GM12875 (cell line): ENCODE measurements at regions not wholly inside any gene's neighbourhood (a gene's known extent, or its start where the extent isn't known, plus 50 kb on each side); places are given as distances from the start of the nearest gene placed in this dataset.
"Not testable (repeated sequence)": the region's sequence is repeated elsewhere in the genome, so short reads cannot be mapped to it uniquely, and the experiment has no call there.

Experiments
- H3K4me3 ChIP-seq: one replicate; pipeline ENCODE4 v1.5.1; 2011; ENCODE audit warnings: low read depth, low read length, control low read depth
- TF ChIP-seq, protein P1 (sequence below): IDR thresholded peaks from 2 replicates; pipeline ENCODE4 v1.5.1; 2011; ENCODE audit warnings: low read depth, mild to moderate bottlenecking, control low read depth, inconsistent platforms, low read length, moderate library complexity, borderline replicate concordance; ENCODE audit not compliant: insufficient read depth

GRCh38 chr13:85982102-85982501 lies 182.9 kb upstream of the SLITRK6 start:
- no peak overlapping the region for H3K4me3 ChIP-seq
- TF ChIP-seq, protein P1, sequence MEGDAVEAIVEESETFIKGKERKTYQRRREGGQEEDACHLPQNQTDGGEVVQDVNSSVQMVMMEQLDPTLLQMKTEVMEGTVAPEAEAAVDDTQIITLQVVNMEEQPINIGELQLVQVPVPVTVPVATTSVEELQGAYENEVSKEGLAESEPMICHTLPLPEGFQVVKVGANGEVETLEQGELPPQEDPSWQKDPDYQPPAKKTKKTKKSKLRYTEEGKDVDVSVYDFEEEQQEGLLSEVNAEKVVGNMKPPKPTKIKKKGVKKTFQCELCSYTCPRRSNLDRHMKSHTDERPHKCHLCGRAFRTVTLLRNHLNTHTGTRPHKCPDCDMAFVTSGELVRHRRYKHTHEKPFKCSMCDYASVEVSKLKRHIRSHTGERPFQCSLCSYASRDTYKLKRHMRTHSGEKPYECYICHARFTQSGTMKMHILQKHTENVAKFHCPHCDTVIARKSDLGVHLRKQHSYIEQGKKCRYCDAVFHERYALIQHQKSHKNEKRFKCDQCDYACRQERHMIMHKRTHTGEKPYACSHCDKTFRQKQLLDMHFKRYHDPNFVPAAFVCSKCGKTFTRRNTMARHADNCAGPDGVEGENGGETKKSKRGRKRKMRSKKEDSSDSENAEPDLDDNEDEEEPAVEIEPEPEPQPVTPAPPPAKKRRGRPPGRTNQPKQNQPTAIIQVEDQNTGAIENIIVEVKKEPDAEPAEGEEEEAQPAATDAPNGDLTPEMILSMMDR, result no peak

DNA sequence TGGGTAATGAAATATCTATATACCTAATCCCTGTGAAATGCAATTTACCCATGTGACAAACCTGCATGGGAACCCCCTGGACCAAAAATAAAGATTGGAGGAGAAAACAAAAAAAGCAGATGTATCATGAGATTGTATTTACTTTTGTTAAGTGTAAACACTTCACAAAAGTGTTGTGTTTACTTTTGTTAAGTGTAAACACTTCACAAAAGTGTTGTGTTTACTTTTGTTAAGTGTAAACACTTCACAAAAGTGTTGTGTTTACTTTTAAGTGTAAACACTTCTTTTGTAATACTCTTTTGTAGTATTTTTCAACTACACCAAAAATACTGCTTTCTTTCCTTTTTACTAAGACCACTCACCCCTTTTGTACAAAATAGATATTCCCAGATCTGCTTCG lies 181.2 kb upstream of the SLITRK6 start:
- H3K4me3 ChIP-seq, result not testable (repeated sequence)

DNA sequence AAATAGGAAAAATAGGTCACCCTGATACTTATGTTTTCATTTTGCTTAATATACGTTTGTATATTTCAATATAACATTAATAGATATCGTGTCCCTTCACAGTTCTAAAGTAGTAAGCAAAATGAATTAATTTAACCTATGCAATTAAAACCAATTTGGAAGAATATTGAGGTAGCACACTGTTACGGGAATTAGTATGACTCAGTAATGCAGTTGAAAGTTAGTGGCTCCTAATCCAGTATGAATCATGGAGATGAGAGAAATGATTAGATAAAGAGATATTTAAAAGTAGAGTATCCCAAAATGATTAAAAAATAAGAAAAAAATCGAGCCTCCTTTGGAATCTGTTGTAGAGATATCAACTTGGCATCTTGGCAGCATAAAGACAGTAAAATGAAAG lies 177.0 kb upstream of the SLITRK6 start:
- TF ChIP-seq, protein P1, result no peak
- no peak overlapping the region for H3K4me3 ChIP-seq

DNA sequence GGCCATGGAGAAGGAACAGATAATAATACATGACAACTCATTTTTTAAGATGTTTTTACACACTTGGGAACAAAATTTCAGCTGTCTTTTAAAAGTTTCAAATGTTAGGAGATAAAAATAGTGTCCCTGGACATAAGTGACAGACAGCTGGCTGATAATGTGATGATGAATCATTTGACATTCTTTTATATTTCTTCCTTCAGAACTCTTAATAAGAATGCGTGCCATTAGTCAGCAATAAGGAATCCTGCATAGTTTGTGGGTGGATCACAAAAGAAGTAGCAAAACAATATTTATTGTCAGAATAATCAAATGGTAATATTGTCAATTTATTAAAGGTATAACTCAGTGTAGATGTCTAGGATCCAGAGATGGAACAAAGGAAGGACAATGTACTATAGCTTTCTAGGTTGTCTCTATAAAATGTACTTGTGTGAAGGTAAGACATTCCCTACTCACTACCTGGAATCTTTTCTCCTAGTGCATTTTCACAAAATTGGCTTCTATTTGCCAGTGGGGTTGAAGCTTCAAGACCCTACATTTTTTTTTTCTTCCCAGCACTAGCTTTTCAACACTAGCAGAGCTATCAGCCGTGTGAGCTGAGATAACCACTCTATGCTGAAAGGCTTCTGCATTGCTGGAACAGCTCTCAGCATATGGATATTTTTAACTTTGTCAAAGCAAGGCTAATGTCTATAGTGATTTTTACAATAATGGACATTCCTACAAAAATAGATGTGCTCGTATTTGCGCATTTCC lies 175.6 kb upstream of the SLITRK6 start:
- no peak overlapping the region for H3K4me3 ChIP-seq
- TF ChIP-seq, protein P1, result no peak

- TF ChIP-seq, protein P1, result no peak
- H3K4me3 ChIP-seq, result no peak overlapping the region
These were observed 171.5 kb upstream of the SLITRK6 start for GRCh38 chr13:85970727-85971126.

DNA sequence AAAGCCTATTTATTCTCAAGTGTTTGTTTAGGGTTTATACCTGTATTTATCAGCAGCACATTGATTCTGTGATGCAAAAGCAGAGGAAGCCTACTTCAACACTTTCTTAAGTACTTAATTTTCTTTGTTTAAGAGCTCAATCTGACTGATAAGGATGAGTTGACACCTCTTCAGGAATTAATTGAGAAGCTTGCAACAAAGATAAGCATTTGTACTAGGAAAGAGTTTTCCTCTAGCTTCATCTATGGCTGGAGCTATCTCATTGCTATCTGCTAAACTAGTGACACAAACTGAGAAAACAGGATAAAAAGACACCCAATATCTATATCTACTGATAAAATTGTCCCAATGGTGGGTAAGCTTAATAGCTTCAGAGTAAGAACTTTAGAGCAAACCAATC lies 170.1 kb upstream of the SLITRK6 start:
- H3K4me3 ChIP-seq, result no peak overlapping the region
- TF ChIP-seq, protein P1, result no peak

DNA sequence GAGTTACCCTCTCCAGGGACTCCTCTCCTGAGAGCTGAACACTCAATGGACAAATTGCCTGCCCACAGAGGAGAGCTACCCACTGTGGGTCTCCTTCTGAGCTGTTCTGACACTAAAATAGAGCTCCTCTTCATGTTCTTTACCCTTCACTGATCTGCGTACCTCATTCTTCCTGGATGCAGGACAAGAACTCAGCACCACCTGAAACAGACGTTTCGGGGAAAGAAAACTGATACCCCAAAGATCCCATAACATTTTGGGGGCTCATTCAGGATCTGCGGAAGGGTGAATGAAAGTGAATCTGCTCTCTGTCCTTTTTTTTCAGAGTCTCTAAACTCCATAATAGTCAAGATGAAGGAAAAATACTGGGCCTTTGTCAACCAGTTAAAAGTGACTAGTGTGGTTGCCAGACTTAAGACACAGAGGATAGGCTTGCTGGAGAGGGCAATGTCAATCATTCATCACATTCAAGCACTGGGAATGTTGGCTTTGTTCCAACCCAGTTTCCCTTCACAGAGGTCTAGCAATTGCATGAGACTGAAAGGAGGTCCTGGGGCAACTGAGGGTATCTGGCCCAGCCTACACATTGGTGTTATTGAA lies 136.7 kb upstream of the SLITRK6 start:
- TF ChIP-seq, protein P1, result no peak

GRCh38 chr13:85930108-85930507 lies 130.9 kb upstream of the SLITRK6 start:
- TF ChIP-seq, protein P1, result no peak
- no peak overlapping the region for H3K4me3 ChIP-seq

More for the DNA sequence above, 136.7 kb upstream of the SLITRK6 start:
- no peak overlapping the region for H3K4me3 ChIP-seq
